H9 (cell line): ENCODE measurements at regions not wholly inside any gene's neighbourhood (a gene's known extent, or its start where the extent isn't known, plus 50 kb on each side); places are given as distances from the start of the nearest gene placed in this dataset.

Experiments
- DNase-seq: peaks from one replicate; pipeline ENCODE4 v3.0.0-alpha.2; 2017
- H2AFZ ChIP-seq: one replicate; pipeline ENCODE4 v1.6.1; 2013; ENCODE audit warnings: mild to moderate bottlenecking, low read length, control low read depth, moderate library complexity
- H2AK5ac ChIP-seq: 2 replicates; pipeline ENCODE4 v1.6.1; 2013; ENCODE audit warnings: low read length, control low read depth, mixed read lengths; ENCODE audit not compliant: insufficient read length
- H2BK120ac ChIP-seq: one replicate; pipeline ENCODE4 v1.6.1; 2013; ENCODE audit warnings: low read depth, mild to moderate bottlenecking, low read length, control low read depth, inconsistent platforms; ENCODE audit not compliant: poor library complexity, severe bottlenecking
- H2BK12ac ChIP-seq: 2 replicates; pipeline ENCODE4 v1.6.1; 2013; ENCODE audit warnings: low read length, control low read depth, mixed read lengths, low read depth; ENCODE audit not compliant: insufficient read length
- H2BK15ac ChIP-seq: 2 replicates; pipeline ENCODE4 v1.6.1; 2013; ENCODE audit warnings: low read depth, low read length, control low read depth
- H2BK20ac ChIP-seq: one replicate; pipeline ENCODE4 v1.6.1; 2013; ENCODE audit warnings: low read depth, mild to moderate bottlenecking, low read length, control low read depth, inconsistent platforms; ENCODE audit not compliant: poor library complexity, severe bottlenecking
- H2BK5ac ChIP-seq: 2 replicates; pipeline ENCODE4 v1.6.1; 2013; ENCODE audit warnings: low read length, control low read depth, mixed read lengths; ENCODE audit not compliant: insufficient read length
- H3K14ac ChIP-seq: 2 replicates; pipeline ENCODE4 v1.6.1; 2013; ENCODE audit warnings: low read length, control low read depth; ENCODE audit not compliant: insufficient read depth
- H3K18ac ChIP-seq: 2 replicates; pipeline ENCODE4 v1.6.1; 2013; ENCODE audit warnings: low read depth, mild to moderate bottlenecking, mixed read lengths, low read length, control low read depth; ENCODE audit not compliant: insufficient read length
- H3K23ac ChIP-seq: 2 replicates; pipeline ENCODE4 v1.6.1; 2013; ENCODE audit warnings: low read length, control low read depth, mixed read lengths, low read depth; ENCODE audit not compliant: insufficient read length
- H3K23me2 ChIP-seq: 2 replicates; pipeline ENCODE4 v1.6.1; 2013; ENCODE audit warnings: low read depth, mild to moderate bottlenecking, mixed read lengths, low read length, control low read depth; ENCODE audit not compliant: insufficient read length, poor library complexity, severe bottlenecking
- H3K27ac ChIP-seq: 2 replicates; pipeline ENCODE4 v1.5.1; 2013; ENCODE audit warnings: low read length, control low read depth, mixed read lengths, low read depth; ENCODE audit not compliant: insufficient read length
- H3K27me3 ChIP-seq: 2 replicates; pipeline ENCODE4 v1.6.1; 2013; ENCODE audit warnings: low read length, control low read depth, inconsistent platforms; ENCODE audit not compliant: insufficient read depth
- H3K4ac ChIP-seq: 2 replicates; pipeline ENCODE4 v1.6.1; 2013; ENCODE audit warnings: low read depth, mild to moderate bottlenecking, control low read depth, inconsistent platforms, low read length, moderate library complexity
- H3K4me1 ChIP-seq: 2 replicates; pipeline ENCODE4 v1.6.1; 2013; ENCODE audit warnings: low read length, control low read depth, inconsistent platforms; ENCODE audit not compliant: insufficient read depth
- H3K4me2 ChIP-seq: 2 replicates; pipeline ENCODE4 v1.6.1; 2013; ENCODE audit warnings: low read length, control low read depth, mixed read lengths; ENCODE audit not compliant: insufficient read length, insufficient read depth
- H3K56ac ChIP-seq: 2 replicates; pipeline ENCODE4 v1.6.1; 2013; ENCODE audit warnings: low read depth, mild to moderate bottlenecking, mixed read lengths, low read length, control low read depth; ENCODE audit not compliant: insufficient read length
- H3K79me1 ChIP-seq: 2 replicates; pipeline ENCODE4 v1.6.1; 2013; ENCODE audit warnings: low read depth, mild to moderate bottlenecking, moderate library complexity, low read length, control low read depth, inconsistent platforms; ENCODE audit not compliant: insufficient read depth, poor library complexity, severe bottlenecking
- H3K79me2 ChIP-seq: 2 replicates; pipeline ENCODE4 v1.6.1; 2013; ENCODE audit warnings: low read length, control low read depth, inconsistent platforms; ENCODE audit not compliant: insufficient read depth
- H3K9ac ChIP-seq: 2 replicates; pipeline ENCODE4 v1.6.1; 2013; ENCODE audit warnings: low read length, control low read depth, mixed read lengths; ENCODE audit not compliant: insufficient read length; ENCODE audit errors: extremely low read depth
- H3K9me3 ChIP-seq: one replicate; pipeline ENCODE4 v1.6.1; 2013; ENCODE audit warnings: low read depth, low read length, inconsistent platforms; ENCODE audit not compliant: control insufficient read depth
- H3T11ph ChIP-seq: one replicate; pipeline ENCODE4 v1.6.1; 2013; ENCODE audit warnings: mild to moderate bottlenecking, low read length, control low read depth, inconsistent platforms
- H4K20me1 ChIP-seq: one replicate; pipeline ENCODE4 v1.6.1; 2013; ENCODE audit not compliant: control insufficient read depth, insufficient read length, insufficient read depth
- H4K5ac ChIP-seq: 2 replicates; pipeline ENCODE4 v1.6.1; 2013; ENCODE audit warnings: low read depth, mild to moderate bottlenecking, mixed read lengths, low read length, control low read depth; ENCODE audit not compliant: insufficient read length
- H4K8ac ChIP-seq: replicated peaks from 2 replicates; pipeline ENCODE4 v1.6.1; 2013; ENCODE audit warnings: low read length, control low read depth, mixed read lengths, low read depth; ENCODE audit not compliant: insufficient read length
- H4K91ac ChIP-seq: 2 replicates; pipeline ENCODE4 v1.6.1; 2013; ENCODE audit warnings: low read depth, mild to moderate bottlenecking, moderate library complexity, mixed read lengths, low read length, control low read depth; ENCODE audit not compliant: insufficient read length
- H3K27ac Mint-ChIP-seq, 3 experiments: 2 replicates in 2 of 3; 3 replicates in 1 of 3; pipeline ENCODE4 v1.8.0; 2020 to 2021; ENCODE audit warnings: mixed read lengths in 3 of 3, mild to moderate bottlenecking in 1 of 3, moderate library complexity in 1 of 3
- H3K27me3 Mint-ChIP-seq: 2 replicates; pipeline ENCODE4 v1.8.0; 2021; ENCODE audit warnings: low read depth, mild to moderate bottlenecking, moderate library complexity, mixed read lengths
- H3K36me3 Mint-ChIP-seq, 3 experiments: 2 replicates in 2 of 3; 3 replicates in 1 of 3; pipeline ENCODE4 v1.8.0; 2020 to 2021; ENCODE audit warnings: low read depth in 3 of 3, mixed read lengths in 3 of 3; ENCODE audit not compliant: insufficient read depth in 1 of 3
- H3K4me1 Mint-ChIP-seq, 2 experiments: 2 replicates each; pipeline ENCODE4 v1.8.0; 2020; ENCODE audit warnings: mixed read lengths in 2 of 2
- H3K4me3 Mint-ChIP-seq, 2 experiments: 2 replicates in 1 of 2; 3 replicates in 1 of 2; pipeline ENCODE4 v1.8.0; 2020 to 2021; ENCODE audit warnings: mild to moderate bottlenecking in 2 of 2, mixed read lengths in 2 of 2, moderate library complexity in 1 of 2
- H3K9me3 Mint-ChIP-seq, 2 experiments: 2 replicates in 1 of 2; 3 replicates in 1 of 2; pipeline ENCODE4 v1.8.0; 2020; ENCODE audit warnings: mild to moderate bottlenecking in 2 of 2, mixed read lengths in 2 of 2, moderate library complexity in 1 of 2
- WGBS: extraction: QIAGEN DNeasy Blood & Tissue Kit; methylation state at CpG from one replicate; pipeline ENCODE4 v1.1.7; 2013; ENCODE audit warnings: missing lambda C conversion rate, low lambda C conversion rate, mixed read lengths; ENCODE audit not compliant: insufficient read length; ENCODE audit errors: extremely low coverage; 5-methylcytosine and 5-hydroxymethylcytosine counted together
- TF ChIP-seq, protein P1 (sequence below): fragments of 200-600 bp; sonication (generic); conservative IDR thresholded peaks from 3 replicates; pipeline ENCODE4 v1.8.0; 2021; ENCODE audit warnings: antibody characterized with exemption, mild to moderate bottlenecking

DNA sequence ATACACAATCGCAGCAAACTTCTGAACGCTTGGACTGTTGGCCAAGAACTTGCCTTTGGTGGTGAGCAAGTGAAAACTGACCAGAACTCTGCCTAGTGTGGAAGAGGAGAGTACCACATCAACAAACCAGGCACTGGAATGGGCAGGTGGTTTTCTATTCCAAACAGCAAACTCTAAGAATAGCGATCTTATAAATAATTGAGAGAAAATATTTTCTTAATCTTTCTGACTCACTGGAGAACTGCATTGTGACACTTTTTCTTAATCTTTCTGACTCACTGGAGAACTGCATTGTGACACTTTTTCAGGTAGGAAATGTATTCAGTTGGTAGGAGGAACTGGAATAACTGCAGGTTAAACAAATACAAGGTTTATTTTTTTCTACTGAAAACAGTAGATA lies 57.0 kb upstream of the SORBS2 start:
- Histone ChIP-seq H3K79me2 (no peaks in the 10 kb centered on the region), H2BK12ac (no peak overlapping the region), H2AFZ (no peak overlapping the region), H3K14ac (no peak overlapping the region), H3K4ac (no peak overlapping the region), H3K9ac (no peak overlapping the region), H3K27ac (no peak overlapping the region), H2AK5ac (no peak overlapping the region), H3K4me1 (peaks cover 5% of the 10 kb centered on the region; the same call in 1 of the 2 replicates), H4K20me1 (no peaks in the 10 kb centered on the region), H2BK5ac (no peak overlapping the region), H4K8ac (no peak overlapping the region), H2BK20ac (no peak overlapping the region), H4K5ac (no peak overlapping the region), H4K91ac (no peak overlapping the region), H3K23ac (peak overlapping the region; percentile 13), H2BK15ac (no peak overlapping the region), H3T11ph (no peak overlapping the region), H3K4me2 (no peak overlapping the region), H2BK120ac (no peak overlapping the region), H3K56ac (no peak overlapping the region), H3K79me1 (no peaks in the 10 kb centered on the region), H3K18ac (no peak overlapping the region), H3K27me3 (no peaks in the 10 kb centered on the region), H3K9me3 (no peaks in the 10 kb centered on the region), H3K23me2 (no peaks in the 10 kb centered on the region)
- no CpG with 5 or more reads among the region's 3 CpGs for WGBS
- Mint-ChIP-seq H3K36me3 (no peaks in the 10 kb centered on the region), H3K9me3 (no peaks in the 10 kb centered on the region), H3K4me3 (no peak overlapping the region), H3K4me1 (peaks cover 27 to 28% of the 10 kb centered on the region in 2 experiments), H3K27me3 (no peaks in the 10 kb centered on the region), H3K27ac (no peak overlapping the region)
- TF ChIP-seq, protein P1, sequence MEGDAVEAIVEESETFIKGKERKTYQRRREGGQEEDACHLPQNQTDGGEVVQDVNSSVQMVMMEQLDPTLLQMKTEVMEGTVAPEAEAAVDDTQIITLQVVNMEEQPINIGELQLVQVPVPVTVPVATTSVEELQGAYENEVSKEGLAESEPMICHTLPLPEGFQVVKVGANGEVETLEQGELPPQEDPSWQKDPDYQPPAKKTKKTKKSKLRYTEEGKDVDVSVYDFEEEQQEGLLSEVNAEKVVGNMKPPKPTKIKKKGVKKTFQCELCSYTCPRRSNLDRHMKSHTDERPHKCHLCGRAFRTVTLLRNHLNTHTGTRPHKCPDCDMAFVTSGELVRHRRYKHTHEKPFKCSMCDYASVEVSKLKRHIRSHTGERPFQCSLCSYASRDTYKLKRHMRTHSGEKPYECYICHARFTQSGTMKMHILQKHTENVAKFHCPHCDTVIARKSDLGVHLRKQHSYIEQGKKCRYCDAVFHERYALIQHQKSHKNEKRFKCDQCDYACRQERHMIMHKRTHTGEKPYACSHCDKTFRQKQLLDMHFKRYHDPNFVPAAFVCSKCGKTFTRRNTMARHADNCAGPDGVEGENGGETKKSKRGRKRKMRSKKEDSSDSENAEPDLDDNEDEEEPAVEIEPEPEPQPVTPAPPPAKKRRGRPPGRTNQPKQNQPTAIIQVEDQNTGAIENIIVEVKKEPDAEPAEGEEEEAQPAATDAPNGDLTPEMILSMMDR, result no peak
- no peak for DNase-seq
